ENCODE measurements at regions not wholly inside any gene's neighbourhood (a gene's known extent, or its start where the extent isn't known, plus 50 kb on each side); places are given as distances from the start of the nearest gene placed in this dataset.

GRCh38 chr2:234206738-234207137 lies 156.2 kb downstream of the SPP2 start:
- H3K36me3 ChIP-seq (ENCODE audit: control insufficient read depth, insufficient read depth, low read length) = no peaks in the 10 kb centered on the region
- H3K4me1 ChIP-seq (ENCODE audit: control insufficient read depth, insufficient read depth, low read length) = no peaks in the 10 kb centered on the region
- no peak overlapping the region for H3K4me3 ChIP-seq (ENCODE audit: low read length)
- WGBS (ENCODE audit: insufficient coverage, insufficient read length) = no CpG with 5 or more reads among the region's 2 CpGs
- no peak overlapping the region for H3K27ac ChIP-seq (ENCODE audit: low read length)
- no peak for DNase-seq (ENCODE audit: low read depth, low spot score)
- H3K9me3 ChIP-seq (ENCODE audit: control insufficient read depth, insufficient read depth, low read length) = no peaks in the 10 kb centered on the region; the same call in 1 of the 2 replicates
- H3K27me3 ChIP-seq (ENCODE audit: control insufficient read depth, insufficient read depth, low read length) = no peaks in the 10 kb centered on the region

- no peak for DNase-seq (ENCODE audit: low read depth, low spot score)
- no peaks in the 10 kb centered on the region for H3K4me1 ChIP-seq (ENCODE audit: control insufficient read depth, insufficient read depth, low read length)
- no peaks in the 10 kb centered on the region for H3K36me3 ChIP-seq (ENCODE audit: control insufficient read depth, insufficient read depth, low read length)
- WGBS (ENCODE audit: insufficient coverage, insufficient read length) = no CpG with 5 or more reads among the region's 1 CpG
- no peaks in the 10 kb centered on the region for H3K27me3 ChIP-seq (ENCODE audit: control insufficient read depth, insufficient read depth, low read length)
- no peak overlapping the region for H3K4me3 ChIP-seq (ENCODE audit: low read length)
- H3K9me3 ChIP-seq (ENCODE audit: control insufficient read depth, insufficient read depth, low read length) = no peaks in the 10 kb centered on the region; the same call in 1 of the 2 replicates
- H3K27ac ChIP-seq (ENCODE audit: low read length) = no peak overlapping the region
Measured at GRCh38 chr2:234204480-234204879, 154.0 kb downstream of the SPP2 start.

- no peak overlapping the region for H3K4me3 ChIP-seq (ENCODE audit: low read length)
- no peaks in the 10 kb centered on the region for H3K4me1 ChIP-seq (ENCODE audit: control insufficient read depth, insufficient read depth, low read length)
- no peak overlapping the region for H3K27ac ChIP-seq (ENCODE audit: low read length)
- no peaks in the 10 kb centered on the region for H3K27me3 ChIP-seq (ENCODE audit: control insufficient read depth, insufficient read depth, low read length)
- H3K36me3 ChIP-seq (ENCODE audit: control insufficient read depth, insufficient read depth, low read length) = no peaks in the 10 kb centered on the region
- WGBS (ENCODE audit: insufficient coverage, insufficient read length) = no CpG with 5 or more reads among the region's 12 CpGs
- no peak for DNase-seq (ENCODE audit: low read depth, low spot score)
- H3K9me3 ChIP-seq (ENCODE audit: control insufficient read depth, insufficient read depth, low read length) = no peaks in the 10 kb centered on the region; the same call in 1 of the 2 replicates
Measured at GRCh38 chr2:234203135-234203984, 152.9 kb downstream of the SPP2 start.

GRCh38 chr2:234202601-234203000 lies 152.1 kb downstream of the SPP2 start:
- no peak overlapping the region for H3K27ac ChIP-seq (ENCODE audit: low read length)
- no peaks in the 10 kb centered on the region for H3K4me1 ChIP-seq (ENCODE audit: control insufficient read depth, insufficient read depth, low read length)
- H3K9me3 ChIP-seq (ENCODE audit: control insufficient read depth, insufficient read depth, low read length) = no peaks in the 10 kb centered on the region; the same call in 1 of the 2 replicates
- no peaks in the 10 kb centered on the region for H3K36me3 ChIP-seq (ENCODE audit: control insufficient read depth, insufficient read depth, low read length)
- WGBS (ENCODE audit: insufficient coverage, insufficient read length) = no CpG with 5 or more reads among the region's 2 CpGs
- no peak for DNase-seq (ENCODE audit: low read depth, low spot score)
- H3K4me3 ChIP-seq (ENCODE audit: low read length) = no peak overlapping the region
- no peaks in the 10 kb centered on the region for H3K27me3 ChIP-seq (ENCODE audit: control insufficient read depth, insufficient read depth, low read length)

- no peak overlapping the region for H3K27ac ChIP-seq (ENCODE audit: low read length)
- no CpG with 5 or more reads among the region's 3 CpGs for WGBS (ENCODE audit: insufficient coverage, insufficient read length)
- H3K4me1 ChIP-seq (ENCODE audit: control insufficient read depth, insufficient read depth, low read length) = no peaks in the 10 kb centered on the region
- H3K36me3 ChIP-seq (ENCODE audit: control insufficient read depth, insufficient read depth, low read length) = no peaks in the 10 kb centered on the region
- no peak for DNase-seq (ENCODE audit: low read depth, low spot score)
- no peaks in the 10 kb centered on the region for H3K27me3 ChIP-seq (ENCODE audit: control insufficient read depth, insufficient read depth, low read length)
- no peaks in the 10 kb centered on the region; the same call in 1 of the 2 replicates for H3K9me3 ChIP-seq (ENCODE audit: control insufficient read depth, insufficient read depth, low read length)
- H3K4me3 ChIP-seq (ENCODE audit: low read length) = no peak overlapping the region
Measured at GRCh38 chr2:234199996-234200395, 149.5 kb downstream of the SPP2 start.

GRCh38 chr2:234198976-234199375 lies 148.5 kb downstream of the SPP2 start:
- no peaks in the 10 kb centered on the region; the same call in 1 of the 2 replicates for H3K9me3 ChIP-seq (ENCODE audit: control insufficient read depth, insufficient read depth, low read length)
- H3K27ac ChIP-seq (ENCODE audit: low read length) = no peak overlapping the region
- WGBS (ENCODE audit: insufficient coverage, insufficient read length) = no CpG with 5 or more reads among the region's 4 CpGs
- H3K36me3 ChIP-seq (ENCODE audit: control insufficient read depth, insufficient read depth, low read length) = no peaks in the 10 kb centered on the region
- no peak overlapping the region for H3K4me3 ChIP-seq (ENCODE audit: low read length)
- H3K27me3 ChIP-seq (ENCODE audit: control insufficient read depth, insufficient read depth, low read length) = no peaks in the 10 kb centered on the region
- DNase-seq (ENCODE audit: low read depth, low spot score) = no peak
- no peaks in the 10 kb centered on the region for H3K4me1 ChIP-seq (ENCODE audit: control insufficient read depth, insufficient read depth, low read length)

GRCh38 chr2:234195516-234195915 lies 145.0 kb downstream of the SPP2 start:
- no peaks in the 10 kb centered on the region for H3K27me3 ChIP-seq (ENCODE audit: control insufficient read depth, insufficient read depth, low read length)
- no peak overlapping the region for H3K27ac ChIP-seq (ENCODE audit: low read length)
- H3K9me3 ChIP-seq (ENCODE audit: control insufficient read depth, insufficient read depth, low read length) = no peaks in the 10 kb centered on the region
- no peak for DNase-seq (ENCODE audit: low read depth, low spot score)
- no peaks in the 10 kb centered on the region for H3K4me1 ChIP-seq (ENCODE audit: control insufficient read depth, insufficient read depth, low read length)
- no CpG with 5 or more reads among the region's 2 CpGs for WGBS (ENCODE audit: insufficient coverage, insufficient read length)
- no peak overlapping the region for H3K4me3 ChIP-seq (ENCODE audit: low read length)
- H3K36me3 ChIP-seq (ENCODE audit: control insufficient read depth, insufficient read depth, low read length) = no peaks in the 10 kb centered on the region

- DNase-seq (ENCODE audit: low read depth, low spot score) = no peak
- H3K27me3 ChIP-seq (ENCODE audit: control insufficient read depth, insufficient read depth, low read length) = no peaks in the 10 kb centered on the region
- no peaks in the 10 kb centered on the region for H3K9me3 ChIP-seq (ENCODE audit: control insufficient read depth, insufficient read depth, low read length)
- WGBS (ENCODE audit: insufficient coverage, insufficient read length) = no CpG with 5 or more reads among the region's 7 CpGs
- H3K36me3 ChIP-seq (ENCODE audit: control insufficient read depth, insufficient read depth, low read length) = no peaks in the 10 kb centered on the region
- no peak overlapping the region for H3K4me3 ChIP-seq (ENCODE audit: low read length)
- H3K27ac ChIP-seq (ENCODE audit: low read length) = no peak overlapping the region
- peaks cover 2% of the 10 kb centered on the region; the same call in 1 of the 2 replicates for H3K4me1 ChIP-seq (ENCODE audit: control insufficient read depth, insufficient read depth, low read length)
Measured at GRCh38 chr2:234193977-234194563, 143.6 kb downstream of the SPP2 start.

- no CpG with 5 or more reads among the region's 4 CpGs for WGBS (ENCODE audit: insufficient coverage, insufficient read length)
- Histone ChIP-seq H3K27ac (ENCODE audit: low read length) (no peak overlapping the region), H3K4me1 (ENCODE audit: control insufficient read depth, insufficient read depth, low read length) (peaks cover 2% of the 10 kb centered on the region; the same call in 1 of the 2 replicates), H3K4me3 (ENCODE audit: low read length) (no peak overlapping the region), H3K9me3 (ENCODE audit: control insufficient read depth, insufficient read depth, low read length) (no peaks in the 10 kb centered on the region), H3K36me3 (ENCODE audit: control insufficient read depth, insufficient read depth, low read length) (no peaks in the 10 kb centered on the region), H3K27me3 (ENCODE audit: control insufficient read depth, insufficient read depth, low read length) (no peaks in the 10 kb centered on the region)
- no peak for DNase-seq (ENCODE audit: low read depth, low spot score)
Measured at GRCh38 chr2:234191819-234192407, 141.4 kb downstream of the SPP2 start.

- no peak for DNase-seq (ENCODE audit: low read depth, low spot score)
- no CpG with 5 or more reads among the region's 6 CpGs for WGBS (ENCODE audit: insufficient coverage, insufficient read length)
- no peak overlapping the region for H3K27ac ChIP-seq (ENCODE audit: low read length)
- H3K9me3 ChIP-seq (ENCODE audit: control insufficient read depth, insufficient read depth, low read length) = no peaks in the 10 kb centered on the region
- H3K27me3 ChIP-seq (ENCODE audit: control insufficient read depth, insufficient read depth, low read length) = no peaks in the 10 kb centered on the region
- no peak overlapping the region for H3K4me3 ChIP-seq (ENCODE audit: low read length)
- no peaks in the 10 kb centered on the region for H3K36me3 ChIP-seq (ENCODE audit: control insufficient read depth, insufficient read depth, low read length)
- peaks cover 2% of the 10 kb centered on the region; the same call in 1 of the 2 replicates for H3K4me1 ChIP-seq (ENCODE audit: control insufficient read depth, insufficient read depth, low read length)
Measured at GRCh38 chr2:234189786-234190300, 139.3 kb downstream of the SPP2 start.

All from iPS DF 6.9 (cell line).